ENCODE measurements at regions not wholly inside any gene's neighbourhood (a gene's known extent, or its start where the extent isn't known, plus 50 kb on each side); places are given as distances from the start of the nearest gene placed in this dataset.

- DNase-seq (ENCODE audit: low read depth): no peak
These were observed 226.8 kb downstream of the TMEM167A start for GRCh38 chr5:82850393-82850792.

GRCh38 chr5:82849885-82850284, 227.3 kb downstream of the TMEM167A start:
- DNase-seq (ENCODE audit: low read depth): no peak

GRCh38 chr5:82847562-82847961, 229.6 kb downstream of the TMEM167A start:
- DNase-seq (ENCODE audit: low read depth): no peak

GRCh38 chr5:82839881-82840280, 237.3 kb downstream of the TMEM167A start:
- DNase-seq (ENCODE audit: low read depth): no peak

- DNase-seq (ENCODE audit: low read depth): no peak
These were observed 241.7 kb downstream of the TMEM167A start for GRCh38 chr5:82835488-82835887.

- DNase-seq (ENCODE audit: low read depth): no peak
These were observed 243.0 kb downstream of the TMEM167A start for GRCh38 chr5:82834151-82834550.

GRCh38 chr5:82833277-82833676, 243.9 kb downstream of the TMEM167A start:
- no peak for DNase-seq (ENCODE audit: low read depth)

- no peak for DNase-seq (ENCODE audit: low read depth)
These were observed 244.7 kb downstream of the TMEM167A start for GRCh38 chr5:82832445-82832844.

- DNase-seq (ENCODE audit: low read depth): no peak
These were observed 249.0 kb downstream of the TMEM167A start for GRCh38 chr5:82828211-82828610.

GRCh38 chr5:82827651-82828050, 249.5 kb downstream of the TMEM167A start:
- DNase-seq (ENCODE audit: low read depth): no peak

GRCh38 chr5:82822634-82822927, 254.6 kb downstream of the TMEM167A start:
- DNase-seq (ENCODE audit: low read depth): no peak

GRCh38 chr5:82821846-82822633, 255.2 kb downstream of the TMEM167A start:
- no peak for DNase-seq (ENCODE audit: low read depth)

GRCh38 chr5:82820961-82821845, 256.0 kb downstream of the TMEM167A start:
- DNase-seq (ENCODE audit: low read depth): no peak

- no peak for DNase-seq (ENCODE audit: low read depth)
These were observed 257.0 kb downstream of the TMEM167A start for GRCh38 chr5:82820188-82820587.

GRCh38 chr5:82817897-82818676, 259.1 kb downstream of the TMEM167A start:
- no peak for DNase-seq (ENCODE audit: low read depth)

GRCh38 chr5:82816926-82817325, 260.3 kb downstream of the TMEM167A start:
- DNase-seq (ENCODE audit: low read depth): no peak

GRCh38 chr5:82815871-82816270, 261.3 kb downstream of the TMEM167A start:
- DNase-seq (ENCODE audit: low read depth): no peak

GRCh38 chr5:82813861-82814260, 263.3 kb downstream of the TMEM167A start:
- DNase-seq (ENCODE audit: low read depth): no peak

- DNase-seq (ENCODE audit: low read depth): no peak
These were observed 264.6 kb downstream of the TMEM167A start for GRCh38 chr5:82812575-82812974.

- DNase-seq (ENCODE audit: low read depth): no peak
These were observed 265.7 kb downstream of the TMEM167A start for GRCh38 chr5:82811490-82811889.

GRCh38 chr5:82809420-82810143, 267.6 kb downstream of the TMEM167A start:
- no peak for DNase-seq (ENCODE audit: low read depth)

- no peak for DNase-seq (ENCODE audit: low read depth)
These were observed 268.2 kb downstream of the TMEM167A start for GRCh38 chr5:82808960-82809359.

Data from HS-27A (cell line).